Nephron (organoid): ENCODE measurements at regions not wholly inside any gene's neighbourhood (a gene's known extent, or its start where the extent isn't known, plus 50 kb on each side); places are given as distances from the start of the nearest gene placed in this dataset.

Experiments used
- H3K27ac Mint-ChIP-seq, 3 experiments: 2 replicates each; pipeline ENCODE4 v1.8.0; 2020; ENCODE audit warnings: mixed read lengths in 3 of 3, mild to moderate bottlenecking in 2 of 3, moderate library complexity in 1 of 3
- H3K27me3 Mint-ChIP-seq: 2 replicates; pipeline ENCODE4 v1.8.0; 2021; ENCODE audit warnings: low read depth, mild to moderate bottlenecking, moderate library complexity, mixed read lengths
- H3K36me3 Mint-ChIP-seq: 2 replicates; pipeline ENCODE4 v1.8.0; 2020; ENCODE audit warnings: low read depth, mixed read lengths
- H3K4me1 Mint-ChIP-seq: 2 replicates; pipeline ENCODE4 v1.8.0; 2020; ENCODE audit warnings: mixed read lengths
- H3K4me3 Mint-ChIP-seq, 3 experiments: 2 replicates each; pipeline ENCODE4 v1.8.0; 2020; ENCODE audit warnings: mild to moderate bottlenecking in 3 of 3, mixed read lengths in 3 of 3, moderate library complexity in 2 of 3
- H3K9me3 Mint-ChIP-seq: 2 replicates; pipeline ENCODE4 v1.8.0; 2020; ENCODE audit warnings: mixed read lengths
- TF ChIP-seq, protein P1 (sequence below), 3 experiments: fragments of 200-600 bp; sonication (generic); IDR thresholded peaks; one replicate each; pipeline ENCODE4 v1.5.0; 2021; ENCODE audit warnings: antibody characterized with exemption in 3 of 3; ENCODE audit not compliant: unreplicated experiment in 3 of 3

DNA sequence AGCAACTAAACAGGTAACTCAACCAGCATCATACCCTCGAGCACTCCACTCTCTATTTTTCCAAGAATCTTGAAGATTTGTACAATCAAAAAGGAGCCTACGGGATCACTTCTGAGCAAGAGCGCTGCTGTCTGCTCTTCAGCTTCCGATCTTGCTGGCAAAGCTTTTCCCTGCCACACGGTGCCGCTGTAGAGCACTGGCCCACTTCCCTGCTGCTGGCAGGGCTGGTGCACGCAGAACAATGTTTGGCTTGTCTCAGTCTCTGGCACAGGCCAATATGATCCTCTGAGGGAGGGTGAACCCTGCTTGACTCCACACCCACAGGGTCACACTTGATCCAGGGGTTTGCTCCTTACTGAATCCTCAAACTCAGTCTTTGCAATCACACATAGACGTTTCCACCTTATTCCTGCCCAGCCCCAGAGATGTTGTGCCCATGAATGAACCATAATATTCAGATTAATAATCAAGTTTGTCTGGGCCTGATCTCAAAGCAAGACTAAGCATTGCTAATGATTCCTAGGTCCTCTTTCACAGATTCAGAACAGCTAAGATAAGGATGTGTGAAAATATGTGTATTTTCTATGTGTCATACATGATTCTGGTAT is 536.6 kb downstream of the SOX6 start:
- Mint-ChIP-seq H3K4me1 (peaks cover 46% of the 10 kb centered on the region), H3K4me3 (no peak overlapping the region), H3K36me3 (peaks cover 3% of the 10 kb centered on the region), H3K27ac (no peak overlapping the region), H3K27me3 (peaks cover 9% of the 10 kb centered on the region), H3K9me3 (peaks cover 24% of the 10 kb centered on the region)
- TF ChIP-seq, protein P1, sequence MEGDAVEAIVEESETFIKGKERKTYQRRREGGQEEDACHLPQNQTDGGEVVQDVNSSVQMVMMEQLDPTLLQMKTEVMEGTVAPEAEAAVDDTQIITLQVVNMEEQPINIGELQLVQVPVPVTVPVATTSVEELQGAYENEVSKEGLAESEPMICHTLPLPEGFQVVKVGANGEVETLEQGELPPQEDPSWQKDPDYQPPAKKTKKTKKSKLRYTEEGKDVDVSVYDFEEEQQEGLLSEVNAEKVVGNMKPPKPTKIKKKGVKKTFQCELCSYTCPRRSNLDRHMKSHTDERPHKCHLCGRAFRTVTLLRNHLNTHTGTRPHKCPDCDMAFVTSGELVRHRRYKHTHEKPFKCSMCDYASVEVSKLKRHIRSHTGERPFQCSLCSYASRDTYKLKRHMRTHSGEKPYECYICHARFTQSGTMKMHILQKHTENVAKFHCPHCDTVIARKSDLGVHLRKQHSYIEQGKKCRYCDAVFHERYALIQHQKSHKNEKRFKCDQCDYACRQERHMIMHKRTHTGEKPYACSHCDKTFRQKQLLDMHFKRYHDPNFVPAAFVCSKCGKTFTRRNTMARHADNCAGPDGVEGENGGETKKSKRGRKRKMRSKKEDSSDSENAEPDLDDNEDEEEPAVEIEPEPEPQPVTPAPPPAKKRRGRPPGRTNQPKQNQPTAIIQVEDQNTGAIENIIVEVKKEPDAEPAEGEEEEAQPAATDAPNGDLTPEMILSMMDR (IDR thresholded peaks at IDR 0.05; ENCODE audit: unreplicated experiment in 3 of 3) = peak; percentile 42 to 68 (median 65)

DNA sequence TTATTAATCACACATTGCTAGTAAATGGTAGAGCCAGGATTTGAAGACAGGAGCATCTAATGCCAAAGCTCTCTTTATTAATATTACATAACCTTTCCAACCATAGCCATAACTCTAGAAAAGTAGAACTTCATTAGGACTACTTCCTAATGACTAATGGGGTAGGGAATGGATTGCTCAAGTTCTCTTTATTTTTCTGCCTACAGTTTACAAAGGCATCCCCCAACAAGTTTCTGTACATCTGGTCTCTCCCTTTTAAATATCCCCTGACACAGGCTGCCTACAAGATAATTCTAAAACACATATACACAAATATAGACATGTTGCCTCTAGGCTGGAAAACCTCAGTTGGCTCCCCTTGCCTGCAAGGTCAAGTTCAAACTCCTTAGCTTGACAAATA is 534.9 kb downstream of the SOX6 start:
- peaks cover 45% of the 10 kb centered on the region for H3K4me1 Mint-ChIP-seq
- no peak overlapping the region for H3K27ac Mint-ChIP-seq
- no peak overlapping the region for H3K4me3 Mint-ChIP-seq
- H3K27me3 Mint-ChIP-seq = peaks cover 5% of the 10 kb centered on the region
- peaks cover 16% of the 10 kb centered on the region for H3K9me3 Mint-ChIP-seq
- H3K36me3 Mint-ChIP-seq = no peaks in the 10 kb centered on the region
- TF ChIP-seq, protein P1 (IDR thresholded peaks at IDR 0.05; ENCODE audit: unreplicated experiment in 3 of 3) = no peak

DNA sequence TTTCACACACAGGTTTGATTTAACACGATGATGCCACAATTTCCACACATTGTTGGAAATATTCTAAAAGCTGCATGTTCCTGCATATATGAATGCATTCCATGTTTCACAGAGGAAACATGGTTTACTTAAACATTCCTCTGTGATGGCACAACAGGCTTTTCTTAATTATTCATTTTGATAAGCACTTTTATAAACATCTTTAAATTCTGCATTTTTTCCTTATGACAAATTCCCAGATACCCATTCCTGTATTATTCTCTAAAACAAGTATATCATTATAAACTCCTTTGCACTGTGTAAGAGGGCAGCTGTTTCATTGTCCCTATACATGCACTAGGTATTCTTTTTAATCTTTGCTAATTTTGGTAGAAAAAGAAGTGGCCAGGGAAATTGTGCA is 532.3 kb downstream of the SOX6 start:
- Mint-ChIP-seq H3K27me3 (peaks cover 7% of the 10 kb centered on the region), H3K4me3 (no peak overlapping the region), H3K36me3 (no peaks in the 10 kb centered on the region), H3K4me1 (peaks cover 41% of the 10 kb centered on the region), H3K9me3 (peaks cover 18% of the 10 kb centered on the region), H3K27ac (no peak overlapping the region)
- TF ChIP-seq, protein P1 (IDR thresholded peaks at IDR 0.05; ENCODE audit: unreplicated experiment in 3 of 3) = no peak

DNA sequence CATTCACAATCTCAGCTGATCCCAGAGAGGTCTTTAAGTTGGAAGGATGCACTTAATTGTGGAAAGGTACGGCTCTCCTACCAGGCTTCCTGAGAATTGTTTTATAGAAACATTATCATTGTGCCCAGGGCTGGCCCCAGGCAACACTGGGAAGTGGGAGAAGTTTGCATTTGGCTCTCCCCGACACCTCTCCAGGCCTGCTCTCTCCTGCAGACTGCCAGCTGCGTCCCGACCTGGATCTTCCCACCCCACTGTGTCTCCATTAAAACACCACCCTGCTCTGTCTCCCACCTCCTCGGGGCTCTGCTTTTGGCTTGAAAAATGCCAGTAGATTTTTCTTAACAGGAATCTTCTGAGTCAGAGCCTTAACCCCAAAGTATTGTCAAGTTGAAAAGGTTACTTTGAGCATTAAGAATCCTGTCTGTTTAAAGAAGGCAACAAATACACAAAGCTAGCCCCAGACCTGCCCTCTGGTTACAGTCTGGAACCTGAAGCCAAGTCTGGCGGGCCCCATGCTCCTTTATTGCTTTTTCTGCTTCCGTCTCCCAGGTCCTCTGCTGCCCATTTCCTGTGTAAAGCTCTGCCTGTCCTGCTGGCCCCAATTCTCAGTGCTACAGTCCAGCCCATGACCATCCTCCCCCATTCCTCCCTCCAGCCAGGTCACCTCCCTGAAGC is 530.2 kb downstream of the SOX6 start:
- H3K27me3 Mint-ChIP-seq = peaks cover 3% of the 10 kb centered on the region
- H3K4me3 Mint-ChIP-seq = no peak overlapping the region
- peaks cover 43% of the 10 kb centered on the region for H3K4me1 Mint-ChIP-seq
- TF ChIP-seq, protein P1 (IDR thresholded peaks at IDR 0.05; ENCODE audit: unreplicated experiment in 3 of 3) = no peak
- peak overlapping the region in 1 of 3 experiments; percentile 37 for H3K27ac Mint-ChIP-seq
- H3K36me3 Mint-ChIP-seq = no peaks in the 10 kb centered on the region
- H3K9me3 Mint-ChIP-seq = peaks cover 11% of the 10 kb centered on the region

DNA sequence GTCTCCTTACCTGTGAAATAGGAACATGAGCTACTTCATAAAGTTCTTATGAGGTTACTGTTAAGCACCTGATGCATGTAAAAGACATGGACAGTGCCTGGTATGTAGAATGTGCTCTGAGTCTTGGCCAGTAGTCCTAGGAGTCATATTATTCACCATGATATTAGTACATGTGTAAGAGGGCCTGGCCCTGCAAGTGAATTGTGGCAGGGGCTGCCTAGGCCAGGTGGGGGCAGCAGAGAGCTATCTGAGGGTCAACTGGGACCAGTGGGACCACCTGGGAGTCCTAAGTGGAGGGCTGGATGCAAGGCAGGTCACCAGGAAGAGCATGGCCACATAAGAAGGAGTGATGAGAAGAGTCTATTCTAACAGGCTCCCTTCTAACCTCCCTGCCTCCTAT is 529.5 kb downstream of the SOX6 start:
- Mint-ChIP-seq H3K27ac (peak overlapping the region in 1 of 3 experiments; percentile 37), H3K27me3 (peaks cover 3% of the 10 kb centered on the region), H3K4me1 (peaks cover 45% of the 10 kb centered on the region), H3K9me3 (peaks cover 5% of the 10 kb centered on the region), H3K4me3 (no peak overlapping the region), H3K36me3 (no peaks in the 10 kb centered on the region)
- TF ChIP-seq, protein P1 (IDR thresholded peaks at IDR 0.05; ENCODE audit: unreplicated experiment in 3 of 3) = peak; percentile 32 to 65 (median 45)
